ENCODE measurements at regions not wholly inside any gene's neighbourhood (a gene's known extent, or its start where the extent isn't known, plus 50 kb on each side); places are given as distances from the start of the nearest gene placed in this dataset.

GRCh38 chr9:30244877-30245276 is 2139.6 kb upstream of the ACO1 start:
- TF ChIP-seq ZNF660 (CRISPR knock-in tag; IDR thresholded peaks at IDR 0.05; ENCODE audit: borderline replicate concordance, low read depth) (no peak), PHF8 (CRISPR knock-in tag; IDR thresholded peaks at IDR 0.05) (no peak), ZNF879 (CRISPR knock-in tag; IDR thresholded peaks at IDR 0.05) (no peak), AFF4 (CRISPR knock-in tag; IDR thresholded peaks at IDR 0.05) (no peak), CCAR2 (optimal IDR thresholded peaks at IDR 0.05; ENCODE audit: low read depth, low read length) (no peak), HBP1 (CRISPR knock-in tag; IDR thresholded peaks at IDR 0.05; ENCODE audit: low read depth) (no peak), POLR2A (IDR thresholded peaks at IDR 0.05; ENCODE audit: insufficient read depth in 1 of 2, low read depth in 2 of 2, low read length in 2 of 2) (no peak), AHDC1 (CRISPR knock-in tag; IDR thresholded peaks at IDR 0.05; ENCODE audit: borderline replicate concordance) (no peak), SAP130 (CRISPR knock-in tag; IDR thresholded peaks at IDR 0.05; ENCODE audit: low read depth) (no peak)
